ENCODE measurements at regions not wholly inside any gene's neighbourhood (a gene's known extent, or its start where the extent isn't known, plus 50 kb on each side); places are given as distances from the start of the nearest gene placed in this dataset.
"Not testable (repeated sequence)": the region's sequence is repeated elsewhere in the genome, so short reads cannot be mapped to it uniquely, and the experiment has no call there.

GRCh38 chr6:80792151-80792550 lies 685.7 kb downstream of the BCKDHB start:
- DNase-seq: no peak
- TF ChIP-seq CTCF (IDR thresholded peaks at IDR 0.05): no peak
- Histone ChIP-seq H3K27me3 (ENCODE audit: insufficient read depth in 3 of 3, low read length in 2 of 3) (no peaks in the 10 kb centered on the region), H3K36me3 (ENCODE audit: insufficient read depth in 1 of 2, low read depth in 1 of 2) (no peaks in the 10 kb centered on the region), H3K27ac (no peak overlapping the region), H3K9me3 (no peaks in the 10 kb centered on the region), H3K4me1 (no peaks in the 10 kb centered on the region), H3K4me3 (no peak overlapping the region)
- no peak for ATAC-seq
- intact Hi-C loops (cut with DNase I): no loop called here

- Histone ChIP-seq H3K36me3 (ENCODE audit: insufficient read depth in 1 of 2, low read depth in 1 of 2) (no peaks in the 10 kb centered on the region), H3K4me1 (no peaks in the 10 kb centered on the region), H3K27me3 (ENCODE audit: insufficient read depth in 3 of 3, low read length in 2 of 3) (no peaks in the 10 kb centered on the region), H3K4me3 (no peak overlapping the region), H3K27ac (no peak overlapping the region), H3K9me3 (no peaks in the 10 kb centered on the region)
- WGBS, 3 donors: 10 to 33% (median 27%) methylated on average over 1 of the region's 1 CpG
- intact Hi-C loops (cut with DNase I): no loop called here
- ATAC-seq (peak in 3 of 4 donors; percentile 36 to 66 (median 46)), DNase-seq (no peak)
- TF ChIP-seq CTCF (IDR thresholded peaks at IDR 0.05): no peak
Measured at GRCh38 chr6:80789912-80790570, 683.6 kb downstream of the BCKDHB start.

GRCh38 chr6:80783271-80783670 lies 676.8 kb downstream of the BCKDHB start:
- WGBS, 3 donors: 87 to 96% (median 95%) methylated on average over 12 of the region's 12 CpGs

GRCh38 chr6:80771941-80772340 lies 665.5 kb downstream of the BCKDHB start:
- no peak overlapping the region for H3K27ac ChIP-seq
- no peaks in the 10 kb centered on the region for H3K27me3 ChIP-seq (ENCODE audit: insufficient read depth in 3 of 3, low read length in 2 of 3)
- H3K36me3 ChIP-seq (ENCODE audit: insufficient read depth in 1 of 2, low read depth in 1 of 2): no peaks in the 10 kb centered on the region
- no peaks in the 10 kb centered on the region for H3K4me1 ChIP-seq
- TF ChIP-seq CTCF (IDR thresholded peaks at IDR 0.05): no peak
- ATAC-seq (no peak), DNase-seq (no peak)
- intact Hi-C loops (cut with DNase I): no loop called here
- WGBS, 3 donors: 34 to 41% (median 36%) methylated on average over 2 of the region's 2 CpGs
- no peaks in the 10 kb centered on the region for H3K9me3 ChIP-seq
- H3K4me3 ChIP-seq: no peak overlapping the region

More at GRCh38 chr6:80783271-80783670, 676.8 kb downstream of the BCKDHB start:
- intact Hi-C loops (cut with DNase I); H3K27me3 ChIP-seq (ENCODE audit: insufficient read depth in 3 of 3, low read length in 2 of 3); H3K27ac ChIP-seq; H3K9me3 ChIP-seq; DNase-seq; H3K4me1 ChIP-seq; H3K4me3 ChIP-seq; ATAC-seq; H3K36me3 ChIP-seq (ENCODE audit: insufficient read depth in 1 of 2, low read depth in 1 of 2): not testable (repeated sequence)

GRCh38 chr6:80769106-80769505 lies 662.6 kb downstream of the BCKDHB start:
- intact Hi-C loops (cut with DNase I): no loop called here
- 3 to 18% (median 13%) methylated on average over 1 of the region's 1 CpG for WGBS, 3 donors
- no peak for TF ChIP-seq CTCF (IDR thresholded peaks at IDR 0.05)
- ATAC-seq (no peak), DNase-seq (no peak)
- Histone ChIP-seq H3K4me3 (no peak overlapping the region), H3K9me3 (no peaks in the 10 kb centered on the region), H3K4me1 (no peaks in the 10 kb centered on the region), H3K36me3 (ENCODE audit: insufficient read depth in 1 of 2, low read depth in 1 of 2) (no peaks in the 10 kb centered on the region), H3K27ac (no peak overlapping the region), H3K27me3 (ENCODE audit: insufficient read depth in 3 of 3, low read length in 2 of 3) (no peaks in the 10 kb centered on the region)

Data from psoas muscle (tissue), 7 donors.